ENCODE measurements at regions not wholly inside any gene's neighbourhood (a gene's known extent, or its start where the extent isn't known, plus 50 kb on each side); places are given as distances from the start of the nearest gene placed in this dataset.

DNA sequence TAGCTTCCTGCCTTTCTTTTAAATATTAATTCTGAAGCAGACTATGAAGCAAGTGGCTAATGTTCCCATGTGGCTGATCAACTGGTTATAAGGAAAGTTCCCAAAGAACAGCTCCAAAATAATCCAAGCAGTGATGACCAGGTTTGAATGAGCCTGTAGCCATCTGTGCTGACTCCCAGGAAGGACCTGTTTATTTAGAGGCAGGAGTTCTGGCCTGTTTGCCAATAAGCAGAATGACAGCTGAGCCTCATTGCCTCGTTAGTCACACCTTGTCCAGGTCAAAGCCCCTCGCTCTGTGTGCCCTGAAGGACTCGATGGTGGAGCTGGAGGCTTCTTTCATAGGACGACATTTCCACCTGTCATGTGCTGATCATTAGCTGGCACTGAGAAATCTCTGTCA lies 97.4 kb downstream of the TMEM170B start (continued):
- TF ChIP-seq, protein P1, sequence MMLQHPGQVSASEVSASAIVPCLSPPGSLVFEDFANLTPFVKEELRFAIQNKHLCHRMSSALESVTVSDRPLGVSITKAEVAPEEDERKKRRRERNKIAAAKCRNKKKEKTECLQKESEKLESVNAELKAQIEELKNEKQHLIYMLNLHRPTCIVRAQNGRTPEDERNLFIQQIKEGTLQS (IDR thresholded peaks at IDR 0.05): no peak
- no peak for TF ChIP-seq EGR1 (IDR thresholded peaks at IDR 0.05; ENCODE audit: low read depth)
- no peak for TF ChIP-seq JUND (IDR thresholded peaks at IDR 0.05)
- no peak for TF ChIP-seq POLR2AphosphoS5 (IDR thresholded peaks at IDR 0.05; ENCODE audit: low read depth, low read length)
- no peak for TF ChIP-seq CEBPB (IDR thresholded peaks at IDR 0.05; ENCODE audit: low read depth)
- TF ChIP-seq ZFX (IDR thresholded peaks at IDR 0.05): no peak
- TF ChIP-seq, protein P2, sequence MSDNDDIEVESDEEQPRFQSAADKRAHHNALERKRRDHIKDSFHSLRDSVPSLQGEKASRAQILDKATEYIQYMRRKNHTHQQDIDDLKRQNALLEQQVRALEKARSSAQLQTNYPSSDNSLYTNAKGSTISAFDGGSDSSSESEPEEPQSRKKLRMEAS (IDR thresholded peaks at IDR 0.05): no peak
- TF ChIP-seq SRF (IDR thresholded peaks at IDR 0.05; ENCODE audit: low read depth): no peak
- TF ChIP-seq ELF1 (IDR thresholded peaks at IDR 0.05; ENCODE audit: borderline replicate concordance, low read depth): no peak

DNA sequence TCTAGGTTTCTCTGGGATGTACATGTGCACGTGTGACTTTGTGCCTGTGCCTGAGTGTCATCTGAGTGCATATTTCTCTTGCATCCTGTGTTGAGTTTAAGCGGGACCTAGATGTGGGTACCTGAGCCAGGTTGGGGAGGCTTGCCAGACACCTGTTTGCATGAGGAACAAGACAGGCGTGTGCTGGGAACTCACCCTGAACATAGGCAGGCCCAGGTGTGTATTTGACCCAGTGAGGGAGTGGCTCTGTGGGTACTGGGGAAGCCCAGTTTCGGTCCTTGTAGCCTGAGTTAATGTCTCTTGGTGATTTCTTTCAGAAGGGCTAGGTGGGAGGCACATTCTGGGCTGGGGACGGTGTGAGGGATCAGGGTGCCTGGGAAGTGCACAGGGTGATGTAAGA lies 98.6 kb downstream of the TMEM170B start:
- POLR2A ChIA-PET: no interaction called here

More for the DNA sequence above, 98.6 kb downstream of the TMEM170B start:
- no peak overlapping the region for H3K27ac ChIP-seq (ENCODE audit: low read depth, low read length)
- H3K9me3 ChIP-seq (ENCODE audit: control insufficient read depth in 1 of 2, insufficient read depth in 1 of 2, low read depth in 1 of 2, low read length in 2 of 2): no peaks in the 10 kb centered on the region
- H3K9ac ChIP-seq (ENCODE audit: low read length): no peak overlapping the region
- no peaks in the 10 kb centered on the region for H4K20me1 ChIP-seq (ENCODE audit: insufficient read depth)
- H3K4me2 ChIP-seq (ENCODE audit: low read length): no peak overlapping the region
- no peak overlapping the region for H3K4me3 ChIP-seq (replicated peaks in 1 of 2; ENCODE audit: low read depth in 1 of 2, low read length in 2 of 2)
- intact Hi-C loops (cut with micrococcal nuclease): no loop called here
- H3K9me2 ChIP-seq (ENCODE audit: insufficient read depth): no peaks in the 10 kb centered on the region
- CTCF ChIA-PET: no interaction called here
- no peak for ATAC-seq
- H3K36me3 ChIP-seq (ENCODE audit: control insufficient read depth in 1 of 2, insufficient read depth in 2 of 2, low read length in 2 of 2): no peaks in the 10 kb centered on the region
- RAD21 ChIA-PET (ENCODE audit: low non-redundant PET in 1 of 2, low total read pairs in 2 of 2, uncharacterized antibody in 2 of 2, unreplicated experiment in 2 of 2): no interaction called here
- no peak overlapping the region for H2AFZ ChIP-seq (ENCODE audit: low read depth, low read length, poor library complexity, severe bottlenecking)
- peaks cover 7 to 13% of the 10 kb centered on the region in 2 experiments for H3K4me1 ChIP-seq (ENCODE audit: control insufficient read depth in 1 of 2, insufficient read depth in 2 of 2, low read length in 2 of 2)
- no TSS peak for BruUV-seq (replicated peaks)
- H3K27me3 ChIP-seq (ENCODE audit: insufficient read depth, low read length): no peaks in the 10 kb centered on the region
- H3K79me2 ChIP-seq (ENCODE audit: insufficient read depth, low read length): no peaks in the 10 kb centered on the region
- TF ChIP-seq CEBPB (IDR thresholded peaks at IDR 0.05; ENCODE audit: low read depth) (no peak), ZNF274 (IDR thresholded peaks at IDR 0.05; ENCODE audit: low read depth, low read length) (no peak), SRF (IDR thresholded peaks at IDR 0.05; ENCODE audit: low read depth) (no peak), POLR2AphosphoS5 (IDR thresholded peaks at IDR 0.05; ENCODE audit: low read depth, low read length) (no peak), ZFX (IDR thresholded peaks at IDR 0.05) (no peak), EGR1 (IDR thresholded peaks at IDR 0.05; ENCODE audit: low read depth) (no peak), ELF1 (IDR thresholded peaks at IDR 0.05; ENCODE audit: borderline replicate concordance, low read depth) (no peak)
- TF ChIP-seq, protein P2 (IDR thresholded peaks at IDR 0.05): no peak
- no peak for DNase-seq (ENCODE audit: low read depth, low spot score)
